Natural killer cell (primary cell): ENCODE measurements at regions not wholly inside any gene's neighbourhood (a gene's known extent, or its start where the extent isn't known, plus 50 kb on each side); places are given as distances from the start of the nearest gene placed in this dataset.
A peak's percentile ranks its signal among the peaks of the same experiment; 100 is the strongest.

Experiments used
- ATAC-seq, 3 donors: fragments of 150-1000 bp in 2 of 3; fragments of 200-7000 bp in 1 of 3; cut with Tn5 transposase; 1 replicate in 1 of 3; 2 replicates in 2 of 3; pipeline ENCODE4 v1.10.0; 2021; ENCODE audit warnings: mild to moderate bottlenecking in 2 of 3, moderate library complexity in 2 of 3
- DNase-seq, 2 donors: peaks; one replicate each; pipeline versions ENCODE4 v3.0.0 to v3.0.0-alpha.2; 2013 to 2021; ENCODE audit warnings: mixed read lengths in 1 of 2
- H3K27ac ChIP-seq: one replicate; pipeline ENCODE4 v1.5.1; 2013; ENCODE audit warnings: mild to moderate bottlenecking, low read length
- H3K27me3 ChIP-seq: one replicate; pipeline ENCODE4 v1.6.1; 2013; ENCODE audit warnings: low read length; ENCODE audit not compliant: control insufficient read depth, insufficient read depth
- H3K36me3 ChIP-seq: one replicate; pipeline ENCODE4 v1.6.1; 2013; ENCODE audit warnings: low read length; ENCODE audit not compliant: control insufficient read depth, insufficient read depth
- H3K4me1 ChIP-seq: one replicate; pipeline ENCODE4 v1.6.1; 2013; ENCODE audit warnings: low read length; ENCODE audit not compliant: control insufficient read depth, insufficient read depth
- H3K4me3 ChIP-seq: one replicate; pipeline ENCODE4 v1.5.1; 2013; ENCODE audit warnings: low read length
- H3K9me3 ChIP-seq: one replicate; pipeline ENCODE4 v1.6.1; 2013; ENCODE audit warnings: low read length; ENCODE audit not compliant: control insufficient read depth, insufficient read depth
- H3K27ac Mint-ChIP-seq, 2 donors: one replicate each; pipeline ENCODE4 v1.8.0; 2022; ENCODE audit warnings: mild to moderate bottlenecking in 2 of 2, mixed read lengths in 2 of 2, moderate library complexity in 1 of 2
- H3K27me3 Mint-ChIP-seq, 2 donors: one replicate each; pipeline ENCODE4 v1.8.0; 2022; ENCODE audit warnings: low read depth in 2 of 2, mixed read lengths in 2 of 2
- H3K36me3 Mint-ChIP-seq: one replicate; pipeline ENCODE4 v1.8.0; 2022; ENCODE audit warnings: mixed read lengths
- H3K4me1 Mint-ChIP-seq, 2 donors: one replicate each; pipeline ENCODE4 v1.8.0; 2022; ENCODE audit warnings: mixed read lengths in 2 of 2
- H3K4me3 Mint-ChIP-seq: one replicate; pipeline ENCODE4 v1.8.0; 2022; ENCODE audit warnings: mild to moderate bottlenecking, moderate library complexity, mixed read lengths
- H3K9me3 Mint-ChIP-seq, 2 donors: one replicate each; pipeline ENCODE4 v1.8.0; 2022; ENCODE audit warnings: mixed read lengths in 2 of 2
- WGBS: methylation state at CpG from one replicate; pipeline ENCODE4 v1.1.7; 2013; ENCODE audit warnings: missing lambda C conversion rate; ENCODE audit not compliant: insufficient coverage; 5-methylcytosine and 5-hydroxymethylcytosine counted together
- intact Hi-C: fragments of 100-400 bp; cut with micrococcal nuclease; formaldehyde crosslinking; loops from one replicate; pipeline ENCODE4 v1.14.2; 2022
- TF ChIP-seq, protein P1 (sequence below): fragments of 200-600 bp; IDR thresholded peaks from one replicate; pipeline ENCODE4 v1.8.0; 2022; ENCODE audit warnings: antibody characterized with exemption

DNA sequence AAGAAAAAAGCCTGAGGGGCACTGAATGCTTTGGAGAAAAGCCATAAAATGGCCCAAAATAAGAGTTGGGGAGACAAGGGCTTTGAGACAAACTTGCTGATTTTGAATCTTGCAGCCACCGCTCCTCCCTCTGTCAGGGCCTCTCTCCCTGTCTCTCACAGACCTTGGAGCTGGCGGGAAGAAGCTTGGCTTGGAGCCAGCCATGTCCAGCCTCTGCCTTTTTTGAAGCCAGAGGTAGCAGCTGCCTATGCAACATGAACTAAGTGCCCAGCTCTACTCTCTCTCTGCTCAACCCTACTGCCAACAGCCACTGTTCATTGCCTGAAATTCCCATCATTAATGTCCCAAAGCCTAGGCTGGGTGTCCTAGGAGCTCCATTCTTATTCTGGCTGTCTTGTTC is 63.7 kb upstream of the CTNNBL1 start:
- H3K27me3 ChIP-seq, result no peaks in the 10 kb centered on the region
- Mint-ChIP-seq H3K9me3 (no peaks in the 10 kb centered on the region), H3K4me3 (no peak overlapping the region), H3K27ac (no peak overlapping the region), H3K4me1 (no peaks in the 10 kb centered on the region), H3K27me3 (peaks cover 41 to 70% of the 10 kb centered on the region in 2 donors), H3K36me3 (no peaks in the 10 kb centered on the region)
- ATAC-seq (no peak), DNase-seq (no peak)
- H3K4me1 ChIP-seq, result no peaks in the 10 kb centered on the region
- H3K36me3 ChIP-seq, result no peaks in the 10 kb centered on the region
- TF ChIP-seq, protein P1, sequence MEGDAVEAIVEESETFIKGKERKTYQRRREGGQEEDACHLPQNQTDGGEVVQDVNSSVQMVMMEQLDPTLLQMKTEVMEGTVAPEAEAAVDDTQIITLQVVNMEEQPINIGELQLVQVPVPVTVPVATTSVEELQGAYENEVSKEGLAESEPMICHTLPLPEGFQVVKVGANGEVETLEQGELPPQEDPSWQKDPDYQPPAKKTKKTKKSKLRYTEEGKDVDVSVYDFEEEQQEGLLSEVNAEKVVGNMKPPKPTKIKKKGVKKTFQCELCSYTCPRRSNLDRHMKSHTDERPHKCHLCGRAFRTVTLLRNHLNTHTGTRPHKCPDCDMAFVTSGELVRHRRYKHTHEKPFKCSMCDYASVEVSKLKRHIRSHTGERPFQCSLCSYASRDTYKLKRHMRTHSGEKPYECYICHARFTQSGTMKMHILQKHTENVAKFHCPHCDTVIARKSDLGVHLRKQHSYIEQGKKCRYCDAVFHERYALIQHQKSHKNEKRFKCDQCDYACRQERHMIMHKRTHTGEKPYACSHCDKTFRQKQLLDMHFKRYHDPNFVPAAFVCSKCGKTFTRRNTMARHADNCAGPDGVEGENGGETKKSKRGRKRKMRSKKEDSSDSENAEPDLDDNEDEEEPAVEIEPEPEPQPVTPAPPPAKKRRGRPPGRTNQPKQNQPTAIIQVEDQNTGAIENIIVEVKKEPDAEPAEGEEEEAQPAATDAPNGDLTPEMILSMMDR, result no peak
- H3K9me3 ChIP-seq, result peaks cover 5% of the 10 kb centered on the region
- H3K27ac ChIP-seq, result no peak overlapping the region
- no peak overlapping the region for H3K4me3 ChIP-seq
- WGBS, result 69% methylated on average over 2 of the region's 2 CpGs
- intact Hi-C loops, result no loop called here

DNA sequence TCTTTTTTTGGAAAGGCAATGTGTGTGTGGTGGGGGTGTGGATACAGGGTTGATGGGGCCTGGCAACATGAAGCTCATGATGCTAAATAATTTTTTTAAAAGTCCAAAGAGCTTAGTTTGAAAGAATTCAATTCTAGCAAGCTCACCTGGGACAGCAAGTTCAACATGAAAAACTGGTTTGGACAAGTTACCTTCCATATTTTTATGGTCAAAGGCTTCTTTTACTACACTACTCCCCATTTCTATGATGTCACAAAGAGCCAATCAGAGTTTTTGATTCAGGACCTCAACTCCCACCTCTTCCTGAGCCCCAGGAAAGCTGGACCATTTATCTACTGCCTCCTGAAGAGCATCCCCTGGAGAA is 66.1 kb upstream of the CTNNBL1 start:
- Mint-ChIP-seq H3K4me3 (no peak overlapping the region), H3K9me3 (no peaks in the 10 kb centered on the region), H3K36me3 (no peaks in the 10 kb centered on the region), H3K27me3 (peaks cover 42 to 60% of the 10 kb centered on the region in 2 donors), H3K4me1 (no peaks in the 10 kb centered on the region), H3K27ac (no peak overlapping the region)
- Histone ChIP-seq H3K36me3 (no peaks in the 10 kb centered on the region), H3K27me3 (no peaks in the 10 kb centered on the region), H3K9me3 (peaks cover 5% of the 10 kb centered on the region), H3K4me1 (no peaks in the 10 kb centered on the region), H3K4me3 (no peak overlapping the region), H3K27ac (no peak overlapping the region)
- intact Hi-C loops, result no loop called here
- ATAC-seq (no peak), DNase-seq (no peak)
- TF ChIP-seq, protein P1, result no peak

GRCh38 chr20:37627060-37627766 is 66.6 kb upstream of the CTNNBL1 start:
- peak; percentile 31 to 57 (median 46) for ATAC-seq

More at GRCh38 chr20:37627060-37627766, 66.6 kb upstream of the CTNNBL1 start:
- Mint-ChIP-seq H3K9me3 (no peaks in the 10 kb centered on the region), H3K36me3 (no peaks in the 10 kb centered on the region), H3K27ac (no peak overlapping the region), H3K4me1 (no peaks in the 10 kb centered on the region), H3K27me3 (peaks cover 38 to 58% of the 10 kb centered on the region in 2 donors), H3K4me3 (no peak overlapping the region)
- Histone ChIP-seq H3K9me3 (peaks cover 5% of the 10 kb centered on the region), H3K27ac (no peak overlapping the region), H3K27me3 (no peaks in the 10 kb centered on the region), H3K4me3 (no peak overlapping the region), H3K36me3 (no peaks in the 10 kb centered on the region), H3K4me1 (no peaks in the 10 kb centered on the region)
- WGBS, result 23% methylated on average over 9 of the region's 15 CpGs
- peak in 1 of 2 donors; percentile 41 for DNase-seq
- TF ChIP-seq, protein P1, result no peak
- intact Hi-C loops, result no loop called here
